HepG2 (cell line): ENCODE measurements at regions not wholly inside any gene's neighbourhood (a gene's known extent, or its start where the extent isn't known, plus 50 kb on each side); places are given as distances from the start of the nearest gene placed in this dataset.

Experiments
- ATAC-seq: fragments of 200-7000 bp; cut with Tn5 transposase; 3 replicates; pipeline ENCODE4 v1.9.1; 2020; ENCODE audit warnings: mild to moderate bottlenecking, moderate library complexity
- BruUV-seq: library from RNA; stranded (reverse); fragments of 400-500 nt; replicated peaks from 2 replicates; lab custom pipeline; 2021; lab: Mats Ljungman, UMichigan
- CTCF ChIA-PET: fragments of 300-600 bp; formaldehyde crosslinking; extraction: SDS; loops from one replicate; lab custom pipeline; 2021; ENCODE audit warnings: low total read pairs, inconsistent platforms, low intra/inter-chr PET ratio; lab: Yijun Ruan, JAX
- POLR2A ChIA-PET: fragments of 350-600 bp; sonication (Branson Sonifier 250); formaldehyde crosslinking; loops from one replicate; lab custom pipeline; 2020; ENCODE audit warnings: antibody characterized with exemption, inconsistent platforms; lab: Yijun Ruan, JAX
- DNase-seq: peaks from one replicate; pipeline ENCODE4 v3.0.0-alpha.2; 2015; ENCODE audit warnings: low spot score
- FAIRE-seq: peaks from 3 replicates; lab custom pipeline; 2011; peaks lifted over from hg19 to GRCh38; lab: Jason Lieb, UNC
- H2AFZ ChIP-seq: one replicate; pipeline ENCODE4 v1.6.1; 2011; ENCODE audit warnings: low read length, inconsistent platforms
- H3K27ac ChIP-seq: fragments of 300-600 bp; 3 replicates; pipeline ENCODE4 v1.8.0; 2011; ENCODE audit warnings: mixed run types, mild to moderate bottlenecking, mixed read lengths, low read length, inconsistent platforms; ENCODE audit not compliant: insufficient read depth; ENCODE audit errors: extremely low read length
- H3K27me3 ChIP-seq, 2 experiments: fragments of 200-600 bp in 1 of 2; 2 replicates in 1 of 2; 3 replicates in 1 of 2; pipeline versions ENCODE4 v1.6.0 to v1.8.0; 2011; ENCODE audit warnings: low read length in 2 of 2, mild to moderate bottlenecking in 2 of 2, moderate library complexity in 2 of 2, inconsistent platforms in 1 of 2; ENCODE audit not compliant: insufficient read depth in 2 of 2, control insufficient read depth in 1 of 2
- H3K36me3 ChIP-seq, 2 experiments: fragments of 200-600 bp in 1 of 2; replicated peaks in 1 of 2; 2 replicates in 1 of 2; 3 replicates in 1 of 2; pipeline versions ENCODE4 v1.5.1 to v1.8.0; 2011; ENCODE audit warnings: low read length in 2 of 2, inconsistent platforms in 1 of 2; ENCODE audit not compliant: insufficient read depth in 2 of 2, control insufficient read depth in 1 of 2
- H3K4me1 ChIP-seq: 2 replicates; pipeline ENCODE4 v1.5.1; 2012; ENCODE audit warnings: low read length, inconsistent platforms; ENCODE audit not compliant: insufficient read depth
- H3K4me2 ChIP-seq: 2 replicates; pipeline ENCODE4 v1.6.0; 2011; ENCODE audit warnings: low read depth, low read length, inconsistent platforms
- H3K4me3 ChIP-seq, 3 experiments: fragments of 200-600 bp in 1 of 3; sonication (generic), shearing (Covaris generic) in 1 of 3; replicated peaks in 1 of 3; 2 replicates each; pipeline ENCODE4 v1.5.1; 2011 to 2016; ENCODE audit warnings: low read length in 3 of 3, inconsistent platforms in 2 of 3, low read depth in 2 of 3, mild to moderate bottlenecking in 2 of 3, control low read depth in 1 of 3, mixed read lengths in 1 of 3; ENCODE audit not compliant: insufficient read depth in 1 of 3
- H3K79me2 ChIP-seq: one replicate; pipeline ENCODE4 v1.6.1; 2011; ENCODE audit warnings: low read length, inconsistent platforms; ENCODE audit not compliant: insufficient read depth
- H3K9ac ChIP-seq: 2 replicates; pipeline ENCODE4 v1.6.0; 2011; ENCODE audit warnings: mild to moderate bottlenecking, low read depth, low read length, inconsistent platforms; ENCODE audit not compliant: insufficient read depth
- H3K9me3 ChIP-seq: 2 replicates; pipeline ENCODE4 v1.5.1; 2012; ENCODE audit warnings: mild to moderate bottlenecking, low read length
- H4K20me1 ChIP-seq: 2 replicates; pipeline ENCODE4 v1.6.0; 2011; ENCODE audit warnings: inconsistent platforms, mild to moderate bottlenecking, low read length, moderate library complexity; ENCODE audit not compliant: insufficient read depth
- ATF7 ChIP-seq, 2 experiments: fragments of 450-650 bp in 1 of 2; sonication (generic) in 1 of 2; formaldehyde crosslinking in 1 of 2; IDR thresholded peaks; 2 replicates each; pipeline versions ENCODE4 v1.4.0 to v1.6.1; 2016 to 2020; ENCODE audit warnings: antibody characterized with exemption in 1 of 2, mild to moderate bottlenecking in 1 of 2, missing genetic modification reagents in 1 of 2
- HNRNPUL1 ChIP-seq: fragments of 200-400 bp; formaldehyde crosslinking; IDR thresholded peaks from 2 replicates; pipeline ENCODE4 v1.6.1; 2017; ENCODE audit warnings: low read depth, mild to moderate bottlenecking, low read length, moderate library complexity
- MIXL1 ChIP-seq: IDR thresholded peaks from 2 replicates; pipeline ENCODE4 v1.6.1; 2016
- MTF2 ChIP-seq: sonication (generic); formaldehyde crosslinking; IDR thresholded peaks from 2 replicates; pipeline ENCODE4 v1.5.0; 2020; ENCODE audit warnings: missing genetic modification reagents, borderline replicate concordance
- PHF20 ChIP-seq: sonication (generic); formaldehyde crosslinking; IDR thresholded peaks from 2 replicates; pipeline ENCODE4 v1.5.0; 2020; ENCODE audit warnings: mild to moderate bottlenecking, missing genetic modification reagents
- SP4 ChIP-seq: sonication (generic); formaldehyde crosslinking; IDR thresholded peaks from 2 replicates; pipeline ENCODE4 v1.8.1; 2023; ENCODE audit warnings: mild to moderate bottlenecking, missing genetic modification reagents
- ZFAT ChIP-seq: sonication (generic); formaldehyde crosslinking; conservative IDR thresholded peaks from 2 replicates; pipeline ENCODE4 v1.8.1; 2023; ENCODE audit warnings: missing genetic modification reagents, inconsistent platforms
- ZNF446 ChIP-seq: sonication (generic); formaldehyde crosslinking; IDR thresholded peaks from 2 replicates; pipeline ENCODE4 v1.5.0; 2020; ENCODE audit warnings: mild to moderate bottlenecking, missing genetic modification reagents
- ZNF609 ChIP-seq: sonication (generic); formaldehyde crosslinking; IDR thresholded peaks from 2 replicates; pipeline ENCODE4 v1.4.0; 2020; ENCODE audit warnings: mild to moderate bottlenecking, missing genetic modification reagents, borderline replicate concordance
- ZNF616 ChIP-seq: sonication (generic); formaldehyde crosslinking; IDR thresholded peaks from 2 replicates; pipeline ENCODE4 v1.5.0; 2020; ENCODE audit warnings: low read depth, mild to moderate bottlenecking, missing genetic modification reagents
- ZNF766 ChIP-seq: sonication (generic); formaldehyde crosslinking; IDR thresholded peaks from 2 replicates; pipeline ENCODE4 v1.5.0; 2020; ENCODE audit warnings: missing genetic modification reagents, borderline replicate concordance
- WGBS: methylation state at CpG from one replicate; pipeline ENCODE4 v1.1.6; 2017; ENCODE audit warnings: low lambda C conversion rate; 5-methylcytosine and 5-hydroxymethylcytosine counted together
- in situ Hi-C: cut with HindIII; loops from 2 replicates; pipeline ENCODE4 v1.10.0; 2017; ENCODE audit warnings: low pct_unique_long_range_greater_than_20kb; ENCODE audit not compliant: extremely low pct_ligation_motif_present
- intact Hi-C: fragments of 100-400 bp; cut with micrococcal nuclease; formaldehyde crosslinking; loops from one replicate; pipeline ENCODE4 v1.10.0; 2022; ENCODE audit not compliant: unreplicated experiment
- TF ChIP-seq, protein P1 (sequence below): sonication (generic); formaldehyde crosslinking; IDR thresholded peaks from 2 replicates; pipeline ENCODE4 v1.4.0; 2020; ENCODE audit warnings: missing genetic modification reagents; ENCODE audit errors: not compliant biosample characterization
- TF ChIP-seq, protein P2 (sequence below): sonication (generic); formaldehyde crosslinking; IDR thresholded peaks from 2 replicates; pipeline ENCODE4 v1.8.0; 2022; ENCODE audit warnings: mild to moderate bottlenecking, missing genetic modification reagents, borderline replicate concordance
- TF ChIP-seq, protein P3 (sequence below): sonication (generic); formaldehyde crosslinking; IDR thresholded peaks from 2 replicates; pipeline ENCODE4 v1.4.0; 2020; ENCODE audit warnings: low read depth, mild to moderate bottlenecking, missing genetic modification reagents

- TF ChIP-seq, protein P1, sequence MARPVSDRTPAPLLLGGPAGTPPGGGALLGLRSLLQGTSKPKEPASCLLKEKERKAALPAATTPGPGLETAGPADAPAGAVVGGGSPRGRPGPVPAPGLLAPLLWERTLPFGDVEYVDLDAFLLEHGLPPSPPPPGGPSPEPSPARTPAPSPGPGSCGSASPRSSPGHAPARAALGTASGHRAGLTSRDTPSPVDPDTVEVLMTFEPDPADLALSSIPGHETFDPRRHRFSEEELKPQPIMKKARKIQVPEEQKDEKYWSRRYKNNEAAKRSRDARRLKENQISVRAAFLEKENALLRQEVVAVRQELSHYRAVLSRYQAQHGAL = no peak
- TF ChIP-seq ZNF766 (CRISPR knock-in tag) (no peak), PHF20 (CRISPR knock-in tag) (no peak), ZNF446 (CRISPR knock-in tag) (no peak)
Measured at GRCh38 chr3:153334558-153334957, 172.5 kb downstream of the RAP2B start (continued).

GRCh38 chr3:153337369-153337768, 175.3 kb downstream of the RAP2B start:
- no peak for DNase-seq
- CTCF ChIA-PET = no interaction called here
- Histone ChIP-seq H3K4me1 (no peaks in the 10 kb centered on the region), H3K9ac (no peak overlapping the region), H3K36me3 (no peaks in the 10 kb centered on the region), H3K27me3 (no peaks in the 10 kb centered on the region), H3K79me2 (no peaks in the 10 kb centered on the region), H2AFZ (no peak overlapping the region), H4K20me1 (no peaks in the 10 kb centered on the region), H3K4me2 (no peak overlapping the region), H3K27ac (no peak overlapping the region), H3K4me3 (no peak overlapping the region), H3K9me3 (0 out of 2 replicates have a peak, but pooled peaks cover 7% of the 10 kb centered on the region)
- POLR2A ChIA-PET = no interaction called here
- ATAC-seq = no peak
- in situ Hi-C loops = no loop called here
- 3% methylated on average over 3 of the region's 3 CpGs for WGBS
- intact Hi-C loops = no loop called here
- BruUV-seq = no TSS peak
- FAIRE-seq = no peak
- TF ChIP-seq HNRNPUL1 (no peak), SP4 (no peak), MTF2 (CRISPR knock-in tag) (no peak), ZNF616 (CRISPR knock-in tag) (no peak), MIXL1 (CRISPR knock-in tag) (no peak), ZFAT (CRISPR knock-in tag) (no peak), ZNF609 (CRISPR knock-in tag) (no peak), ATF7 (IDR thresholded peaks at IDR 0.05) (no peak), ATF7 (CRISPR knock-in tag; IDR thresholded peaks at IDR 0.05) (no peak)
- TF ChIP-seq, protein P2, sequence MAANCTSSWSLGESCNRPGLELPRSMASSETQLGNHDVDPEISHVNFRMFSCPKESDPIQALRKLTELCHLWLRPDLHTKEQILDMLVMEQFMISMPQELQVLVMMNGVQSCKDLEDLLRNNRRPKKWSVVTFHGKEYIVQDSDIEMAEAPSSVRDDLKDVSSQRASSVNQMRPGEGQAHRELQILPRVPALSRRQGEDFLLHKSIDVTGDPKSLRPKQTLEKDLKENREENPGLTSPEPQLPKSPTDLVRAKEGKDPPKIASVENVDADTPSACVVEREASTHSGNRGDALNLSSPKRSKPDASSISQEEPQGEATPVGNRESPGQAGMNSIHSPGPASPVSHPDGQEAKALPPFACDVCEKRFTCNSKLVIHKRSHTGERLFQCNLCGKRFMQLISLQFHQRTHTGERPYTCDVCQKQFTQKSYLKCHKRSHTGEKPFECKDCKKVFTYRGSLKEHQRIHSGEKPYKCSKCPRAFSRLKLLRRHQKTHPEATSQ = no peak
- TF ChIP-seq, protein P3, sequence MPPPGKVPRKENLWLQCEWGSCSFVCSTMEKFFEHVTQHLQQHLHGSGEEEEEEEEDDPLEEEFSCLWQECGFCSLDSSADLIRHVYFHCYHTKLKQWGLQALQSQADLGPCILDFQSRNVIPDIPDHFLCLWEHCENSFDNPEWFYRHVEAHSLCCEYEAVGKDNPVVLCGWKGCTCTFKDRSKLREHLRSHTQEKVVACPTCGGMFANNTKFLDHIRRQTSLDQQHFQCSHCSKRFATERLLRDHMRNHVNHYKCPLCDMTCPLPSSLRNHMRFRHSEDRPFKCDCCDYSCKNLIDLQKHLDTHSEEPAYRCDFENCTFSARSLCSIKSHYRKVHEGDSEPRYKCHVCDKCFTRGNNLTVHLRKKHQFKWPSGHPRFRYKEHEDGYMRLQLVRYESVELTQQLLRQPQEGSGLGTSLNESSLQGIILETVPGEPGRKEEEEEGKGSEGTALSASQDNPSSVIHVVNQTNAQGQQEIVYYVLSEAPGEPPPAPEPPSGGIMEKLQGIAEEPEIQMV (CRISPR knock-in tag) = no peak
